ENCODE measurements at regions not wholly inside any gene's neighbourhood (a gene's known extent, or its start where the extent isn't known, plus 50 kb on each side); places are given as distances from the start of the nearest gene placed in this dataset.
A peak's percentile ranks its signal among the peaks of the same experiment; 100 is the strongest.

DNA sequence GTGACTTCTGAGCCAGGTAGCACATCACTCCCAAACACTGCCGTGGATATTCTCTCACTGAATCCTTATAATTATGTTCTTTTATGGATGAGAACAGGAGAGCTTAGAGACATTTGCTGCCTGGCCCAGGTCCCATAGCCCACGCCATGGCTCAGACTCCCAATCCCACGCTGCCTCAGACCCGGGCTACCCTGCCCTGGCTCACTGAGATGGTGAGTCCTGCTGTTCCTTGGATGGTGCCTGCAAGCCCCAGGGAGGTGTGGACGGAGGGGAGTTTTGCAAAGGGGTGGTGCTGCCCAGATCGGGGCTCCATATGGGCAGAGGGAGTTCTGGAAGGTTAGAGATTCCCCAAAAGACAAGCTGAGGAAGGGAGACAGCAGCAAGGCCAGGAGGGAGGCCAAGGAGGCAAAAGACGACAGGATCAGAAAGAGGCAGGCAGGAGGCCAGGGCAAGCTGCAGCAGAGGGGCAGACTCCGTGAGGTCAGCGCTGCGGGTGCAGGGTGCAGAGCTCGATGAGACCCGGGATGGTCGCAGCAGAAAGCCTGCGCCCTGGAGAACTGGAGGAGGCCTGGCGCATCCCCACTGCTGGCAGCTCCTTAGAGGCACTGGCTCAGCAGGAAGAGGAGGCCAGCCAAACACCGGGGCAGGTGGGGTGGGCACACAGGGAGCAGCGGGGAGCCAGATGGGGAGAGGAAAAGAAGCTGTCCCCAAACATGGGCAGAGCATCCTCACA lies 95.7 kb upstream of the ALDH1A3 start:
- DNase-seq (ENCODE audit: low read depth) = no peak

DNA sequence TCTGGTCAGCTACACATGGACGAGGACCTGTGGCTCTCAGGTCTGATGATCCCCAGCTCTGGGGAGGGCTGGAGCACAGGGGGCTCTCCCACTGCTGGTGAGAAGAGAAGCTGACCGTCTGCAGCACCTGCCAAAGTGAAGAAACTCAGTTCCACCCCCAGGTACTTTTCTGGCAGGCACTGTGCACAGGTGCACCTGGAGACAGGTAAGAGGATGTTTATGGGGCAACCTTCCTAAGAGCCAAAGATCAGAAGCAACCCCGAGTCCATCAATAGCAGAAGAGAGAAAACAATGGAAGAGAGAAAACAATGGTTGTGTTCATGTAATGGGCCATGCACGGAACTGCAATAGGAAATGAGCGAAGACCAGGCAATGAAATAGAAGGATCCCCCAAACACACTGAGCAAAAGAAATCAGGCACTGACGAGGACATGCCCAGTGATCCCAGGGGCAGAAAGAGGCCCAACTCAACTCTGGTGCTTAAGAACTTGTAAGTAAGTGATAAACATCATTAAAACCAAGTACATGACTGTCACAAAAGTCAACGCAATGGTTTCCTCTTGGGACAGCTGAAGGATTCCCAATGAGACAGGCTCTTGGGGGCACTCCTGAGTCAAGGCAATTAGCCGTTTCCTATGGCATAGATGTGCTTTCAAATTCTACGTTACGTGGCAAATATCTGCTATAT lies 95.0 kb upstream of the ALDH1A3 start:
- DNase-seq (ENCODE audit: low read depth) = no peak

DNA sequence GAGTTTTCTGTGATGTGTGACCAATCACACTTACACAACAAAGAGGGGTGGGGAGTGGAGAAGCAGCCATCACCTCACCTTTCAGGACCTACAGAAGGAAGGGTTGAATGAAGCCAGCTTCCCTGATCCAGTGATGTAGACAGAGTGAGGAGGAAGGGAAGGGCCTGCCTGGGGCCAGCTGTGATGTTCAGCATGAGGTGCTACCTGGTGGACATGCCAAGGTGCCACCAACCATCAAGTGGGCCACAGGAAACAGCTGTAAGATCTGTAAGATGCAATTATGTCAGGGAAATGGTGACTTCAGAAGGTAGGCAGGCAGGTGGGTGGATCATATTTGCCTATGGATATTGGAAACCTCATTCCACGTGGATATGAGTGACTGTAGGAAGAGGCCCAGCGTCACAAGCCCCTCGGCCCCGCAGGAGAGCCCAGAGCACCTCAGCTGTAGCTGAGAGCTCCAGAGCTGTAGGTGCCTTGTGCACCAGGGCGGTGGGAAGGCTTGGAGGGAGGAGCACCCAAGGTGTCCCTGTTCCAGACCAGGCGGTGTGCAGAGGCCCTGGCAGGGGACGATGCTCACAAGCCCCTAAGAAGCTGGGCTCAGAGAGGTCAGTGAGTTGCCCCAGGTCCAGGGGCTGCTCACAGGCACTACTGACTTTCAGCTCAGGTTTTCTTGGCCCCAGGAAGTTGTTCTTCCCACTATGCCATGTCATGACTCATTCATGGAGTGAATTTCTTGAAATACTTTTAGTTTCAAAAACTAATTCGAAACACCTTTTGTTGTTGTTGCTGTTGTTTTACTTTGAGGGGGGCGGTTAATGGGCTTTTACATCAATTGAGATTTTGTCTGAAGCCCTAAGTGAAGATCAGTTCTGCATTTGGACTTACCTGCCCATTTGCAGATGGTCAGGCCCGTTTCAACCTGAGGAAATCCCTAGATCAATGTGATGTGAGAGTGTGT lies 94.2 kb upstream of the ALDH1A3 start:
- no peak for DNase-seq (ENCODE audit: low read depth)

DNA sequence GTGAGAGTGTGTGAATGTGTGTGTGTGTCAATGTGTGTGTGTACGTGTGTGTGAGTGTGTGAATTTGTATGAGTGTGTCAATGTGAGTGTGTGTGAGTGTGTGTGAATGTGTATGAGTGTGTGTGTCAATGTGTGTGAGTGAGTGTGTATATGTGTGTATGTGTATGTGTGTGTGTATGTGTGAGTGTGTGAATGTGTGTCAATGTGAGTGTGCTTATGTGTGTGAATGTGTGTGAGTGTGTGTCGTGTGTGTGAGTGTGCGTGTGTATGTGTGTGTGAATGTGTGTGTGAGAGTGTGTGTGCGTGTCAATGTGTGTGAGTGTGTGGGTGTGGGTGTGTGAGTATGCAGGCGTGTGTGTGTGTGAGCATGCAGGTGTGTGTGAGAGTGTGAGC lies 93.5 kb upstream of the ALDH1A3 start:
- no peak for DNase-seq (ENCODE audit: low read depth)

DNA sequence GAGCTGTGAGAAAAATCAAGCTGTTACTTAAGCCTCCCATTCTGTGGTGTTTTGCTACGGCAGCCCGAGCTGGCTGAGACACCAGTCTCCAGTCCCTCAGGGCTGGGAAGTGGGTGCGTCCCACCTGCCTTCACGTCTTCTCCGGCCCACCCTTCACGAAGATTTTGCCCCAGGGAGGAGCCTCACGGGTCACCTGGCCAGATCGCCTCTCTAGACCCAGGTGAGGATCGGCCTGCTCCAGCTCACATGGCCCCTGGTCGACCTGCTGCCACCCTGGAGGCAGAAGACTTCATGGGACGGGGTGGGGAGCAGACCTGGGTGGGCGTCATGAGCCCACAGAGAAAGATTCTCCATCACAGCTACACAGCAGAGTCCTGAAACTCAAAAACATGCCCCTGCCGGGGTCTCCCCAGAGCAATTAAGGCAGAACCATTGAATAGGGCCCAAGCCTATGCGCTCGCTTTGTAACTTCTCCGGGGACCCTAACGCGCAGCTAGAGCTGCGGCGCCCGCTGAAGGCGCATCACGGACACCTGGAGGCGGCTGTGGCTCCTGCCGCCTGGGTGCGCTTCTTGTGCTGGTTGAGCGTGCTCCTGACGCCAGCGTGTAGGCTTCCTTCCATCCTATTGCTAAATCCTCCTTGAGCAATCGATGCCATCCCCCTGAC lies 92.6 kb upstream of the ALDH1A3 start:
- no peak for DNase-seq (ENCODE audit: low read depth)

DNA sequence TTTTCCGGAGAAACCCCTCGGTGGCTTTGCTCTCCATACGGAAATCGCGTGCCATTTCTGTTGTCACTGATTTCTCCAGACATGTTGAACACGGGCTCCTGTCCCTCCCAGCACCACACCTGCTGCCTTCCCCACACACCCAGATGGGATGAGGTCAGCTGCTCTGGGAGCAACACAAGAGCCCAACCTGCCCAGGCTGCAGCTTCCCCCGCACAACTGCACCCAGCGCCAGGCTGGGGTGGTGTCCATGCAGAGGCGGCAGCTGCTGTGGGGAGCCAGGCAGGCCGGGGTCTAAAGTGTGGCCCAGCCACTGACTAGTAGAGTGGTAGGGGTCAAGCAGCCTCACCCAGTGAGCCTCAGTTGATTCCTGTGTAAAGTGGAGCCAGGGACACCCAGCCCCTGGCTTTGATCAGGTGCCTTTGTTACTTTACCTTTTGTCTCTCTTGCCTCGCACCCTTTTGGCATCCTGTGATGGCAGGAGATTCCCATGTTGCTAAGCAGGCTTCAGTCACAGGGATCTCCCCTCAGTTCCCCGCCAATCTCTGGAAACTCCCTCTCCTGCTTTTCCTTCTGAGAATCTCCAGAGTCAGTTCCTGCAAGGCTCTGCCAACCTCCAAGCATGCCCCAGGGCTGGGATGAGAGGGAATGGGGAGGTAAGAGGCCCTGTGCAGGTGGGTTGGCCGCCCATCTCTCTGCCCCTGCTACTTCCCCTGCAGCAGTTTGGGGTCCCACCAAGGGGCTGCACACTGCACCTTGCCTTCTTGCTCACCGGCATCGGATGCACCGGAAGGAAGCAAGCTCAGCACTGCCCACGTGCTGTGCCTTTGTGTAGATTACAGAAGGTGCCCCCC lies 91.8 kb upstream of the ALDH1A3 start:
- DNase-seq (ENCODE audit: low read depth) = no peak

DNA sequence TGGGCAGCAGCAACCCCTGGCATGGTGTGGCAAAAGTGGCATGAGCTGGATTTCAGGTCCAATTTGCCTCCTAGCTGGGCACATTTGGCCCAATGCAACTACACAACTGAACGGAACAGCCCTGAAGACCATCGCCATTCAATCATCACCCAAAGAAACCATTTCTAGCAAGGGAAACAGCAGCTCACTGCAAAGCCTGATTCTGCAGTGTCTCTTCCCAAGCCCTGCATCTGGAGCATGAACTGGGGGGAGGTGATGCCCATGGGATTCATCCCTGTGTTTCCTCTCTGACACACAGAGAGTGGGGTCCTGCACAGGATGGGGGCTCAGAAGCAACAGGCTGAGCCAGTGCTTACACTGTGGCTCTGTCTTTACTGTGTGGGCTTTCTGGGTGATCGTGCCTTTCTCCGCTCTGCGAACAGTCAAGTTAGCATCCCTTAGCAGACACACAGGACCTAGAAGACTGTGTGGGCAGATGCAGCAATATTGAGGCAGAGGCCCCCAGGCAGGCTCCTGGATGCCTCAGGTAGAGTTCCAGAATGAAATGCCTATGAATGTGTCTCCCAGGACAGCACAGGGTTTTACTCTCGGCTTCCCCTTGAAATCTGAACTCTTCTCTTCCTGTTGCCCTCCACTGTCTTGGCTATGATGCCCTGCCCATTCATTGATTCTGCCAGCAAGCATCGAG lies 91.1 kb upstream of the ALDH1A3 start:
- DNase-seq (ENCODE audit: low read depth) = no peak

DNA sequence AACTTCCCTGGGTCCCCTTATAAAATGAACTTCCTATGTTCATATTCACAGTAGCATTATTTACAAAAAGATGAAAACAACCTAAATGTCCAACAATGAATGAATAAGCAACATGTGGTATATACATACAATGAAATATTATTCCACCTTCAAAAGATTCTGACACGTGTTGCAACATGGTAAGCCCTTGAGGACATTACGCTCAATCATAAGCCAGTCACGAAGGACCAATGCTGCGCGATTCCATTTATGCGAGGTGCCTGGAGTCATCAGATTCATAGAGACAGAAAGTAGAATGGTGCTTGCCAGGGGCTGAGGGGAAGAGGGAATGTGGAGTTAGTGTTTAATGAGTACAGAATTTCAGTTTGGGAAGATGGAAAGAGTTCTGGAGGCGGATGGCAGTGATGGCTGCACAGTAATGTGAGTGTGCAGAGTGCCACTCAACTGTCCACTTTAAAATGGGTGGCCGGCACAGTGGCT lies 88.8 kb upstream of the ALDH1A3 start:
- no peak for DNase-seq (ENCODE audit: low read depth)

DNA sequence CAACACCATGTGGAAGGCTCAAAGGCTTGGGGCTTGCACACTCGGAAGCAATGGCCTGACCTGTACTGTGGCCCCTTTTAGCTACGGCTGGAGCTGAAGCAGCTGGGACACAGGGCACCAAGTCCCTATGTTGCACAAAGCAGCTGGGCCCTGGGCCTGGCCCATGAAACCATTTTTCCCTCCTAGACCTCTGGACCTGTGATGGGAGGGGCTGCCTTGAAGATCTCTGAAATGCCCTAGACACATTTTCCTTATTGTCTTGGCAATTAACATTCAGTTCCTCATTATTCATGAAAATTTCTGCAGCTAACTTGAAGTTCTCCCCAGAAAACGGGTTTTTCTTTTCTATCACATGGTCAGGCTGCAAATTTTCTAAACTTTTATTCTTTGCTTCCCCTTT lies 85.6 kb upstream of the ALDH1A3 start:
- no peak for DNase-seq (ENCODE audit: low read depth)

DNA sequence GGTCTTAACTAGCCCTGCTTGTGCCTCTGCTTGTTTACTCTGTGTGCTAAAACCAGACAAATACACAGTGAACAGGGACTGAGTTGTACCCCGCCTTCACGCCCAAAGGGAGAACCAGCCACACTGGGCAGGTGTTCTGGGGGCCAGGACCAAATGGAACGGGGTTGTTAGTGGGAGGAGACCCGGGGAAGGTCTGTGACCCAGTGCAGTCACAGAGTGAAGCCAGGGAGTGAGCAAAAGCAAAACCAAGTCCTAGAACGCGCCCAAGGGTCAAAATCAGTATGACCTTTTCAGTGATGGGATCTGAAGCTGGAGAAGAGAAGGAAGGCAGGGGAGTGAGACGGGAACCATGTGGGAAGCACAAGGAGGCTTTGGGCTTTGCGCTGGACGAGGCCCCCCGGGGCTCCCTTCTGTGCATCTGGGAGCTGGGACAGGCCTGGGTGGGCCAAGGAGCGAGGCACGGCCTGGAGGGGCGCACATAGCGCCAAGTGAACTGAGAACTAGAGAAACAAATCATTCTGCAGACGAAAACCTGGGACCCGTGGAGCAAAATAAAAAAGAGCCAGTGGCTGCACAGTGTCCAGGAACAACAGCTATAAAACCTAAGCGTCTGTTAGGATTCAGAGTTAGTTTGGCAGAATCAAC lies 78.3 kb upstream of the ALDH1A3 start:
- DNase-seq (ENCODE audit: low read depth) = no peak

DNA sequence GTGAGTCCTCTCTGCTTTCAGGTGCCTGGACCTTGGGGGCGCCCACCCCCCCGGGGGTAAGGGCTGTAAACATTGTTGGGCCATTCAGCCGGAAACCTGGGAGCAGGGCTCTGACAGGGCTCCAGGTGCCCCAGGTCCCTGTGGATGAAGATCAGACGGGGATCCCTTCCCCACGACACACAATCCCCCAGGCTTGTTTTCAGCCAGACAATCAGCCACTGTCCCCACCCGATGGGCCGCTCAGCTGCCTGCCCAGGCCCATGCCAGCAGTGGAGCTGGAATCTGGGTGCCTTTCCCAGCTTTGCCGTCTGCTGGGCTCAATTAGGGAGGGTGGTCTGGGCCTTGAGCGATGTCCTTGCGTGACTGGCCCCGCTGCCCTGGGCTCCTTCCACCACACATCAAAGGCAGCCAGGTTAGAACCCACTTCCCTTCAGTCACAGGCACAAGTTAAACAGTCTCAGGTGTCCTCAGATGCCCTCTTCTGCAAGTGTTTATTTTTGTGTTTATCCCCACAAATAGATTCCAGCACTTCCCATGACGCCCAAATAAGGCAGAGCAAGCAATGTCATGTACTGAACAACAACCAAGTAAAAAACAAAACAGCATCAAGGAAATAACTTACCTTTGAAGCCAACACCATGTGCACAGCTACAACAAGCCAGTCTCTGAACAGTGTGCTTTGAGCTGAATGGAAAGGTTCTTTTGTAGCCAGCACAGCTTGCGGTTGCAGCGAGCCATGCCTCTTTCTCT lies 77.0 kb upstream of the ALDH1A3 start:
- no peak for DNase-seq (ENCODE audit: low read depth)

DNA sequence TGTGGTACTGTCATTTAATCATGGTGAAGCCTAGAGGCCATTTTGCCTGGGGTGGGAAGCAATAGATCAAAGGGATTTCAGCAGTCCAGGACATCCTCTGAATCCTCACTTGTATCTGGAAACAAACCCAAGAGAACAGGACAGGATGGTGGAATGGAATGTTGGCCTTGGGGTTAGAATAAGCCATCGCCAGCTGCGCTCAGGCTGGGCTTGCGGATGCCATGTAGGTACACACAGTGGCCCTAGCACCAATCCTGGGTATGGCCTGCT lies 76.5 kb upstream of the ALDH1A3 start:
- DNase-seq (ENCODE audit: low read depth) = no peak

DNA sequence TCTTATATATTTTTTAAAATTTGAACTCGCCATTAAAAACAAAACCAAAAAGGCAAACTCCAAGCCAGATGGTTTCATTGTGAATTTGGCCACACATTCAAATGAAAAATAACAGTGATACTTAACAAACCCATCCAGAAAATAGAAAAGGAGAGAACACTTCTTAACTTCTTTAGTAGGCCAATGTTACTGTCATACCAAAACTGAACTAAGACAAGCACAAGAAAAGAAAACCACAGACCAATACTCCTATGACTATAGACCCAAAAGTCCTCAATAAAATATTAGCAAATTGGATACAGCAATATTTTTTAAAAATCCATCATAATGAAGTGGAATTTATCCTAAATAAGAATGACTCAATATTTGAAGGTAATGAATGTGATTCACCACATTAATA lies 73.5 kb upstream of the ALDH1A3 start:
- DNase-seq (ENCODE audit: low read depth) = no peak

DNA sequence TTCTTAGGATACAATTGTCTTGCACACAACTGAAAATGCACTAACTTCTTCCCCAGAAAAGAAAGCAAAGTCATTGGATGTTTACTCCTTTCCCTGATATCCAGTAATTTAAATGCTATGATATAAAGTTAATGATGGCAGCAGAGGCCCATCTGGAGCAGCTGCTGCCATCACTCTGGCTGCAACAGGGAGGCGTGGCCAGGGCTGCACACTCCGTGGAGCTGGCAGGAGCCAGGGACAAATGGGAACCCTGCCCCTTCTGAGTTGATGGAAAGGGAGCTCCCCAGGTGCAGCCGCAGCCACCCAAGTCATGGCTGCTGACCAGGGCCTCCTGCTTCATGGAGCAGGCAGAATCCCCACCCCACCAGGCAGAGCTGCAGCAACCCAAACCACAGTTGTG lies 72.6 kb upstream of the ALDH1A3 start:
- no peak for DNase-seq (ENCODE audit: low read depth)

DNA sequence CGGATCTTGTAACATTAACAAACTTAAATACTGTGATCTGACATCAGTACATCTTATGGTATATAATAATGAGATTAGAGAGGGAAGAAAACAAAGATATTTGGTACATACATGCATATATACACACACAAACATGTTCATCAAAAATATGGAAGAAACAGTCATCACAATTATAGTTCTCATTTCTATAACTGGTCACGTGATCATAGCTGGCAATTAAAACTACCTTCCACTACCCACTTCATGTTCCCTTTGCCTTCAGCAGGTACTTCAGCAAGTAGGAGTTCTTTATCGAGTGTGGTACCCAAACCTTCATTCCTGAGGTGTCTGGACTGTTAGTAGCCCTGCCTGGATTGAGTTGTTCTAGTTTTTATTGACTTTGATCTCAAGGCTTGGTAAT lies 70.9 kb upstream of the ALDH1A3 start:
- no peak for DNase-seq (ENCODE audit: low read depth)

DNA sequence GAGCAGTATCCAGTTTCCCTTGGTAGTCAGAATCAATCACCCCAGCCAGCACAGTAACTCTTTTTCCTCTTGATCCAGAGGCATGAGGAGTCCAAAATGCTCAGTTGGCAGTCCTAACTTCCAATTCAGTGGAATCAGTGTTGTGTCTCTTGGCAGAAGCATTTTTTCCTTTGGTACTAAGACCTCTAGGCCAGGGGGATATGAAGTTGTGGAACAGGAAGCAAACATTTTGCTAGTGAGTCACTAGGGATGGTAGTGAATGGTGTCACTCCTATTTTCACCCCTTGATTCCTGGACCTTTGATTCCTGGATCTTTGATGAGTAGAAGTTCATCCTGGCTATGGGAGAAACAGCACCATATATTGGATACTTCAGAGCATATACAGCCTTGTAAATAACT lies 70.5 kb upstream of the ALDH1A3 start:
- peak; percentile 19 for DNase-seq (ENCODE audit: low read depth)

DNA sequence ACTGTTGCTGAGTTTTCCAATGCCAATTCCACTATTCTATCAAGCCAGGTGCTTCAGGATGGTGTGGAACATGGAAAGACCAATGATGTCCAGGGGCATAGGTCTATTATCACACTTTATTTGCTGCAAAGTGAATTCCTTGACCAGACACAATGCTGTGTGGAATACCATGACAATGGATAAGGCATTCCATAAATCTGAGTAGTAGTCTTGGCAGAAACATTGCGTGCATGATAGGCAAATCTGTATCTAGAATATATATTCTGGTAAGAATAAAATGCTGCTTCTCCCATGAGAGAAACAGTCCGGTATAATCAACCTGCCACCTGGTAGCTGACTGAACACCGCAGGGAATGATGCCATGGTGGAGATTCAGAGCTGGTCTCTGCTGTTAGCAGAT lies 70.0 kb upstream of the ALDH1A3 start:
- no peak for DNase-seq (ENCODE audit: low read depth)

DNA sequence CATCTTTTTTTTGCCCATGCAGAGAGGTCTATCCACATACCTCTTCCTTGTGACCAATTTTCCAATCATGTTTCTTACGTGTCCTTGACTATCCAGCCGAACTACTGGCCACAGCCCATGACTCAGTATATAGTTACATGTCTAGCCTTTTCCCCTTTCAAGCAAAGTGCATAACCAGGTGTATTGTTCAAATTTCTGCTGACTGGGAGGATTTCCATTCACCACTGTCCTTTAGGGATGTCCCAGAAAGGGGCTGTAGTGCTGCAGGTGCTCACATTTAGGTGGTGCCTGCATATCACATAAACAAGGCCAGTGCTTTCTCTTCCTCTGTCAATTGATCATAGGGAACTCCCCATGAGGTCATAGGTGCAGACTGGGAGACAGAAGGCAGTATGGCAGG lies 69.4 kb upstream of the ALDH1A3 start:
- no peak for DNase-seq (ENCODE audit: low read depth)

DNA sequence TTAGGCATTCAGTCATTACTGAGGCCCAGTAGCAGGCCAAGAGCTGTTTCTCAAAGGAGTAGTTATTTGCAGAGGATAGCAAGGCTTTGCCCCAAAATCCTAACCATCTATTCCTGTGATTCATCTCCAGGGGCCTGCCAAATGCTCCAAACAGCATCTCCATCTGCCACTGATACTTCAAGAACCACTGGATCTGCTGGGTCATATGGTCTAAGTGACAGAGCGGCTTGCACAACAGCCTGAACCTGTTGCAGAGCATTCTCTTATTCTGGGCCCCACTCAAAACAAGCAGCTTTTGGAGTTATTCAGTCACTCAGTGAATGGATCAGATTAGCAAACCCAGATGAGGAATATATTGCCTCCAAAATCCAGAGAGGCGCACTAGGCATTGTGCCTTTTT lies 68.8 kb upstream of the ALDH1A3 start:
- DNase-seq (ENCODE audit: low read depth) = no peak

DNA sequence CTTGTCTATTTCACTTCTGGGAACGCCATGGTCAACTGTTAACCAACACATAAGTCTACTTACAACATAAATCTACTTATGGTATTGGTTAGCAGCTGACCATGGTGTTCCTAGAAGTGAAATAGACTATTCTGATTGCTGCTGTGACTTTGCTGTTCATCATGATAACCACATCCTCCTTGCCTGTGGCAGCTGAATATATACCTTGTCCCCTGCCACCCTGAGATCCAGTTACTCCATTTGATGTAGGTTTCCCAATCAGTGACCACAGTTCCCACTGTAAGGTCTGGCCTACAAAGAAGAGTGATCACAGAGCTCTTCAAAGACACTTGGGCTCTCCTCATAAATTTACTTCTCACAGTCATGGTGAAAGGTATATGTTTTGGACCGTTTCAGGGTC lies 66.8 kb upstream of the ALDH1A3 start:
- DNase-seq (ENCODE audit: low read depth) = no peak

All from HS-27A (cell line).